ENCODE measurements at regions not wholly inside any gene's neighbourhood (a gene's known extent, or its start where the extent isn't known, plus 50 kb on each side); places are given as distances from the start of the nearest gene placed in this dataset.
"Not testable (repeated sequence)": the region's sequence is repeated elsewhere in the genome, so short reads cannot be mapped to it uniquely, and the experiment has no call there.

DNA sequence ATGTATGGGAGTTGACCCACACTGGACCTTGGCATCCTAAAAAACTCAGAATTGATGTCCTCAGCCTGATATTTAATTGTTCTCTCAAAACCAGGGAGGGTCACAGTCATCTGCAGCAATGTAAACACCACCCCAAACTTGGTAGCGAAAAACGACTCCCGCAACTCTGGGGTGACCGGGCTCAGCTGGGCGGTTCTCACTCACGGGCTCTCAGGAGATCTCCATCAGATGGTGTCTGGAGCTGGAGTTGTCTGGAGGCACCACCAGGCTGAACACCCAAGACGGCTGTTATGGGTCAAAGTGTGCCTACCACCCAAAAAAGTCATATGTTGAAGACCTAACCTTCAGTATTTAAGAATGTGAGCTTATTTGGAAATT lies 50.9 kb upstream of the NXT1 start:
- no peak for DNase-seq

- DNase-seq, result no peak
Measured at GRCh38 chr20:23298926-23299672, 51.5 kb upstream of the NXT1 start.

DNA sequence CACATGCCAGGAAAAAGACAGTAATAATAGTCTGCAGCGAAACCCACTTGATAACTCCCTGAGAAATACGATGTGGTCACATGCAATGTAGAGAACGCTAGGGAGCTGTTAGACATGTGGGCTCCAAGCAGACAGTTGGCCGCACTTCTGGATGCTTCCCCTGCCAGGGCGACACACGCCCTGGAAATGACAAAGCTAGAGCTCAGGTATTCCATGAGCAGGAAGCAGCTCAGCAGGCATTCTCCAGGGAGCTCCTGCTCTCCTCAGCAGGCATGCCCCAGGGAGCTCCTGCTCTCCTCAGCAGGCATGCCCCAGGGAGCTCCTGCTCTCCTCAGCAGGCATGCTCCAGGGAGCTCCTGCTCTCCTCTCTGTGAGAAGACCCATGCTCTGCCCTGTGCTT lies 52.4 kb upstream of the NXT1 start:
- DNase-seq, result no peak

GRCh38 chr20:23296841-23297701 lies 53.5 kb upstream of the NXT1 start:
- DNase-seq, result no peak

GRCh38 chr20:23295934-23296333 lies 54.7 kb upstream of the NXT1 start:
- no peak for DNase-seq

- no peak for DNase-seq
Measured at GRCh38 chr20:23294671-23295070, 55.9 kb upstream of the NXT1 start.

DNA sequence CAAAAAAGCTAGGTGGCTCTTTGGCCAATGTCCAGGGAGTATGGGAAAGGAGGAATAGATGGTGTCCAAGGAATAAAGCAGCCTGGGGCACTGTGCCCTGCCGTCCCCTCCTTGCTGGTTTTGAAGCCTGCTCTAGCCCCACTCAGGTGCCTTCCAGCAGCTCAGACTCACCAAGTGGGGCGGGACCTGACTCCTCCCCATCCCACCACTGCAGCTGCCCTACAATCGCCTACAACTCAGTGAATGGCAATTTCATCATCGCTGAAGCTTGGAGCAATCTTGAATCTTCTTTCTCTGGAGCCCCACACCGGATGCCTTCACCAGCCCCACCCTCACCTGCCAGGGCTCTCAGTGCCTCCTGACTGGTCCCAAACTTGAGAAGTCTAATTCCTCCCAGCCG lies 56.4 kb upstream of the NXT1 start:
- DNase-seq, result no peak

DNA sequence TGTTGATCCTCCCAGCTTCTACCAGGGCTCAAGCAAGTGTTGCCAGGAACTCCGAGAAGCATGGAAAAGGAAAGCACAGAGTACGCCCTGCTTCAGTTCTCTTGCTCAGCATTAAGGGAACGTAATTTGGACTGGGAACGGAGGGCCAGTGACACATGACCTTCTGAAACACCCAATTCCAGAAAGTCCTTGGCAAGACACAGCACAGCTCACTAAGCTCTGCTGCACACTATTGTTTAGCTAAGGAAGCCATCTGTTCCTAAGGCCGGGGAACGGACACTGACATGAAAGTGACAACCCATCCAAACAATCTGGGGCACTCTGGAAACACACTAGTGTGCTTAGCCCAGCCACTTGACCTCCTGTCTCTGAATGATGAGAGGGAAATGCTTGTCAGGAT lies 56.9 kb upstream of the NXT1 start:
- DNase-seq, result peak; percentile 23

- not testable (repeated sequence) for DNase-seq
Measured at GRCh38 chr20:23292311-23292710, 58.3 kb upstream of the NXT1 start.

DNA sequence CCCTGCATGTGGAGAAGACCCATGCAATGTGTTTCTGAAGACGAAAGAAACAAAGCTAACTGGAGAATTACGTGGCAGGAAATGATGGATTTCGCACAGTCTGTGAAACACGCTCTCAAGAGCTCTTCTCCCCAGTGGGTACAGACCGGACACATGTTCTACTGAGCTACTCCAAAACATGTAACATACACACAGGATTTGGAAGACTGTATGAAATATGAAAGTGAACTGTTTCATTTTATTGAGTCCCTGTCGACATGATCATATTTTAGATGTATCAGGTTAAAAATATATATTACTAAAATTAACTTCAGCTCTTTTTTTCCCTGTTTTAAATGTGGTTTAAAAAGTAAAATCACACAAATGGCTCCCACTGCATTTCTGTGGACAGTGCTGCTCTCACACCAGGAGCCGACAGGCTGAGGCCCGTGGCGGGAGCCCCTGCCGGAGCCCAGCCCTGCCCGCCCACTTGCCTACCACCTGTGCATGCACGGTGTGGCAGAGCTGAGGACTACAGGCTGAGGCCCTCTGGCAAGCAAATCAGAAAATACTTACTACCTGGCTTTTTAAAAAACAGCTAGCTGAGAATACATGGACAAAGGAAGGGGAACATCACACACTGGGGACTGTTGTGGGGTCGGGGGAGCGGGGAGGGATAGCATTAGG lies 58.9 kb upstream of the NXT1 start:
- no peak for DNase-seq

- DNase-seq, result no peak
Measured at GRCh38 chr20:23290761-23291574, 59.6 kb upstream of the NXT1 start.

DNA sequence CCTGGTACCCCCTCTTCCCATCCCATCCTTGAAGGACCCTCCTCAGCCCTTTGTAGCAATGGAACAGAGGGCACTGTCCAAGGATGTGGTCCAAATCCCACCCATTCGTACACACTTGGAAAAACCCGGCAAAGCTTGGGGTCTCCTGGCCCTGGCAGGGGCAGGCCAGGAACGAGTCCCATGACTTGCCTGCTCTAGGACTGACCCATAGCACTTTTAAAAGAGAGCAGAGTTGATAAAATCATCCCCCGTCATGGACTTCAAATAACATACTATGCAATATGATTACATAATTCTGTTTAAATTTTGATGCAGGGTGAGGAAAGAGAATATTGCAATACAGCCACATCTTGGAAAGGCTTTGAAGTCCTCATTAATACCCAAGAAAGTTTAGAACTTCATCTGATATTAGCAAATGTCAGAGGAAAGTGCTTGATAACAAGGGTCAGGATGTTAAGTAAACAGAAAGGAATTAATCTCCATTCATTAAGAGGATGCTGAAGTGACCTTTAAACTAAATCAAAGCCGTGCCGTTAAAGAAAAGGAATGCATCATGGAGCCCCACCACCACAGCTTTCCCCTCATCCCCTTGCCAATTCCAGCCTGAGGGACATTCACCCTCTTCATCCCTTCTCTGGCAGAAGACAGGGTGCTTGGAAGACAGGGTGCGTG lies 60.7 kb upstream of the NXT1 start:
- no peak for DNase-seq

DNA sequence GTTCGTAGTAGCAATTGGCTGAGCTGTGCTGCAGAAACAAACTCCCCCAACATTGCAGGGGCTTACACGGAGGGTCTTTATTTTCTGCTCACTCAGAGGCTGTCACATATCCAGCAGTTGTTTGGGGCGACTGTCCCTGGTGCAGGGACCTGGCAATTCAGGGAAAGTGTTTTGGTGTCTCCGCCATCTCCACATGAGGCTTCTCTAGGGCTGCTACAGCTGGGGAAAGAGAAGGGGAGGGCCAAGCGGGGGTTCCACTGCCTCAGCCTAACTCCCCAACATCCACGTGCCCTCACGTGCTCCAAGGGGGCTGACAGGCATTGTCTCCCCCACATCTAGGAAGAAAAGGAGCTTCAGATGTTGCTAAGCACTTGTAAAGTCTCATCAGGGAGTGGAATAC lies 61.3 kb upstream of the NXT1 start:
- DNase-seq, result no peak

DNA sequence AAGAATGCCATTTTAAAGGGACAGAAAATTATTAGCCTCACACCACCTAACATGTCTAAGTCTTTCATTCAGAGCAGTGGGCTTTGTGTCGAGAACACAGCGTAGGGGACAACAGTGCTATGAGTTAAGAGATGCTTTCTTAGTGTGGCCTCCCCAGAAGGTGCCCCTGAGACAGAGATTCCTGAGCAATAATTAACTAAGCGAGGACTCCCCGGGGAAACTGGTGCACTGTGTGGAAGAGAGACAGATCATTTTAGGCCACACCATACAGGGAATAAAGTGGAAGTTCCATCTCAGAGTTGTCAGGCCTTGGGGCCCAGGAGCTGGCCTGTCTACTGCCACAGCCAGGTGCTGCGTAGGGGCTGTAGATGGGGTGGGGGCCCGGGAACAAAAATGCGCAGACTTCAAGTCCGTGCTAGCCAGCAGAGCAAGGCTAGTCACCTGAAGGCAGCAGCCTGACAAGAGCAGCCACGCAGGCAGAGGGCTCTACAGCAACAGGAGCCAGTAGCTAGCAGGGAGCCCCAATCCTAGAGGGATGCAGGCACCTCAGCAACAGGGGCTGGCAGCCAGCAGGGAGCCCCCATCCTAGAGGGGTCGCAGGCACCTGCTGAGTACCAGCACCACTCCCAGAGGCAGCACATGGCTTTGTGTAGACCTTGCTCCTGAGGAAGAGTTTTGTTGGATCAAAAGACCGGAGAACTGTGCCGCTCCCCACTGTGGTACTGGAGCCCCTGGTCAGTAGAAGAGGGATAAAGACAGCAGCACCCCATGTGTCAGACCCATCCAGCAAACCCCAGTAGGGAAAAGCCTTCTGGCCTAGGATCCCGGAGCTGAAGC lies 63.0 kb upstream of the NXT1 start:
- no peak for DNase-seq

GRCh38 chr20:23286346-23286745 lies 64.2 kb upstream of the NXT1 start:
- DNase-seq, result no peak

GRCh38 chr20:23285536-23285935 lies 65.1 kb upstream of the NXT1 start:
- DNase-seq, result no peak

GRCh38 chr20:23284009-23284408 lies 66.6 kb upstream of the NXT1 start:
- no peak for DNase-seq

DNA sequence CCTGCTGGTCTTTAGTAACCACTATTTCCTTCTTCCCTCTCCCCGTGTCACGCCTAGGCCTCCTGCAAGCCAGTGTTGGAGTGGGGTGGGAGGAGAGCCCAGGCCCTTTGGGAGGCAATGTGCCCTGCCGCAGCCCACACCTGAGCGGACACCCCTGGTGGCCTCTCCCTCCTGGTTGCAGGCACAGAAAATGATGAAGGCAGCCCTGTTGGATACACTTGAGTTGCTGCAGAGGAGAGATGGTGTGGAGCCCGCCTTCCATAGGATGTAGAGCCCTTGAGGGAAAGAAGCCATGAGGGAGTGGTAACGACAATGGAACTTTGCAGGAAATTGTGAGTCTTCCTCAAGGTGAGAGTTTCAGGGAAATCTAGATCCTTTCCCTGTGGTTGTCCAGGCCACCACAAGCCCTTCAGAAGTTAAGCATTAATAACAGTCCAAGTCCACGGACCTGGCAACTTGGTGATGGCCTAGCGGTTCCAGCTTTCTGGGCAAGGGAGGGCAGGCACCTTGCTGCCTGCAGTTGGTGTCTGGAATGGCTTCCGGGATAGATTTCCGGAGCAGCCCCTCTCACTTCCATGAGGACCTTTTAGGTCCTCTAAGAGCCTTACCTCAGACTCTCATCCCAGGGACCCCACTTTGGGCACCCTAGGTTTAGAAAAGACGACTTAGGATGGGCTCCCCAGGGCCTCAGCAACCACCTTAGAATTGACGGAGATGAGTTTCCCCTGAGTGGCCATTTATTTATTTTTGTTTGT lies 67.3 kb upstream of the NXT1 start:
- DNase-seq, result no peak

DNA sequence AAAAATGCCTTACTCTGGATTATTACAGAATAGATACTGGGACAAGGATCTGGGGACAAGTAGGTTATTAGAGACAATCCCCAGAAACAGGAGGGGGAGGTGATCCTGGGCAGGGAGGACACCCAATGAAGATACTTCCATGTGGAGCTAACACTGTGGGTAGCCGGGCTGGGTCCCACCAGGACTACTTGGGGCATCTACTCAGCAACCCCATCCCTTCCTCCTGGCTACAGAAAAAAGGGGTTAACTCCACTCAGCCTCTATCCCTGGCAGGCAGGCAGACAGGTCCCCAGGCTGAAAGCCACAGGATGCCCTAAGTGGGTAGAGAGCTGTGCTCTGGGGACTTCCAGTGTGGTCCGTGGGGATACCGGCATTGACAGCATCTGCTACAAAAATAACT lies 68.0 kb upstream of the NXT1 start:
- no peak for DNase-seq

GRCh38 chr20:23282111-23282510 lies 68.5 kb upstream of the NXT1 start:
- no peak for DNase-seq

DNA sequence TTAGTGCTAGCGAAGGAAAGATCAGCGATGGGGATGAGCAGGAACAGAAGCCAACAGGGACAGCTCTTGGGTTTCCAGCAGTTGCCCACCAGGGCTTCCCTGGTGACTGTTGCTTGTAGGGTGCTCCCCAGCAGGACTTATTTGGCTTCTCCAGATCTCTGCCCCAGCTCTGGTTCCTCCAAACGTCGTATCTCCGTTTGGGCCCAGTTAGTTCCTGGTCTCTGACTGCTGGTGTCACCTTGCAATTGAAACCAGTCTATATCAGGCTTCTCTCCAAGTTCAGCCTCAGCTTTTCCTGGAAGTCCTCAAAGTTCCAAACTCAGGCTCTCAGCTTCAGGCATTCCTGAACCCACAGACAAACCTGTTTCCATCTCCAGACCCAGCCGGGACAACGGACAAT lies 70.8 kb upstream of the NXT1 start:
- DNase-seq, result no peak

All from dermis blood vessel endothelial cell (primary cell).